ENCODE measurements at regions not wholly inside any gene's neighbourhood (a gene's known extent, or its start where the extent isn't known, plus 50 kb on each side); places are given as distances from the start of the nearest gene placed in this dataset.
A peak's percentile ranks its signal among the peaks of the same experiment; 100 is the strongest.

DNA sequence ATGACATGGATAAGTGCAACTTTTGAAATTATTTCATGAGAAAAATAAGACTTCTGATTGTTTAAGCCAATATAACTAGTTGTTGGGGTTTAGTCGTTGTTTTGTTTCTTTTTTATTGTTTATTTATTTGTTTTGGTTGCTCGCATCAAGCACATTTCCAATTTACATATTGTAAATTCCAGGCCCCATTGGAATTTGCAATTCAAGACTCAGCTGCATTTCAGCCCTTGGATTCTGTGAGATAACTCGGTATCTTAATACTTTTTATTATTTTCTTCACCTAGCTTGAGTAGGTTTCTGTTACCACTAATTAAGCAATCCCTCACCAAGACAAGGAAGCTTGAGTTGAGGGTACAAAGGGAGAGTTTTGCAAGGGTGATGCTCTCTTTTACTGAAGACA lies 318.3 kb upstream of the GATB start:
- peak overlapping the region in 3 of 10 donors; percentile 74 to 83 (median 79) for H3K4me3 Mint-ChIP-seq
- H3K27me3 Mint-ChIP-seq, result no peaks in the 10 kb centered on the region
- no peaks in the 10 kb centered on the region for H3K36me3 Mint-ChIP-seq
- no peak for ATAC-seq
- POLR2A ChIA-PET, result interaction anchor here (1.1 to 1.7 kb wide), 7 partner anchors 10 to 37 kb away, joined by 4 to 8 read pairs (median 6); no protein-coding TSS in a partner anchor
- H3K9me3 Mint-ChIP-seq, result no peaks in the 10 kb centered on the region
- no peak for DNase-seq
- peak overlapping the region in 9 of 10 donors; percentile 86 to 95 (median 91) for H3K27ac Mint-ChIP-seq
- H3K4me1 Mint-ChIP-seq, result peaks cover 36 to 94% (median 75%) of the 10 kb centered on the region in 4 donors

DNA sequence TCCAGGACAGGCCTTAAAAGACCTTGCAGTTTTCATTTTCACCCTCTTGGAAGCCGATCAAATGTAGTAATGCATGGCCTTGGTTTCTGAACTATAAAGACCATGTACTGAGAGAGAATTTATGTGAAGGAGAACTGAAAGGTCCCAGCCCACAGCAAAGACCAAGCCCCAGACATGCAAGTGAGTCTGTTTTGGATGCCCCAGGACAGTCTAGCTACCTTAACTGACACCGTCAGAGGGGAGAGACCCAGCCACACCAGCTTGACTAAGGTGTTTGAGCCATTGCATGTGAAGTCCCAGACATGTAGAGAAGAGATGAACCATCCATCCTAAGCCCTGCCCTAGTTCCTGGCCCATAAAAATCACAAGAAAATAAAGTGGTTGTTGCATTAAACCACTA lies 316.8 kb upstream of the GATB start:
- peak overlapping the region in 1 of 10 donors; percentile 15 for H3K4me3 Mint-ChIP-seq
- no peak for ATAC-seq

DNA sequence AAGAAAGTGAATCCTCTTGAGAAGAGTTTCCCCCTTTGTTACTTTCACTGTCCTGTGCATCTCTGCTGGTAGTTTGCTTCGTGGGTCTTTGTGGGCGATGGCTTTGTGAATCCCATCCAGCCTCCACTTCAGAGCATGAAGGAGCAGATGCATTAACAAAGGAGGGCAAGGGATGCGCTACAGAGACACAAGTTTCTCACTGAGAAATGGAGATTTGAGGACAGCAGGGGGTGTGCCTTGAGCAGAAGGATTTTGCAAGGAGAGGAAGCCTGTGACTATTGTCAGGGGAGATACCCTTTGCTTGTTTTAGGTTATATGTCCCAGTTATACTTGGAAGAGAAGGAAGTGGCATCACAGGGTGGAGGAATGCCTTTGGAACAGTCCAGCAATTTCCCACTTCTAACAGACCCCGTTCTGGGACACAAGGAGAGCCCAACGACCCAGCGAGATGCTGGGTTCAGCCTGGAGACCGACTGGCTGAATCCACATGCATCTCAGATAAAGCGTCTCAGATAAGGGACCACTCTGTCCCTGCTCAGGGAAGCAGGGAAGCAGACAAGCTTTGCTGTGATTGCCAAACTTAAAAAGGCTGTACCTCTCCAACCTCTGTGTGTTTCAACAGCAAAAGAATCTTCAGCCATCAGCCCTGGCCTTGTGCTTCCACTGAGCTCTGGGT lies 314.6 kb upstream of the GATB start:
- POLR2A ChIA-PET, result interaction anchor here (0.6 to 0.9 kb wide), 2 partner anchors 41 to 264 kb away, joined by 3 to 4 read pairs; no protein-coding TSS in a partner anchor
- no peaks in the 10 kb centered on the region for H3K27me3 Mint-ChIP-seq
- H3K9me3 Mint-ChIP-seq, result no peaks in the 10 kb centered on the region
- no peak for ATAC-seq
- peak overlapping the region in 7 of 10 donors; percentile 31 to 78 (median 34) for H3K27ac Mint-ChIP-seq
- H3K4me3 Mint-ChIP-seq, result no peak overlapping the region
- DNase-seq, result no peak
- H3K4me1 Mint-ChIP-seq, result peaks cover 33 to 76% (median 58%) of the 10 kb centered on the region in 4 donors
- H3K36me3 Mint-ChIP-seq, result no peaks in the 10 kb centered on the region

More for the DNA sequence above, 316.8 kb upstream of the GATB start:
- DNase-seq, result no peak
- H3K4me1 Mint-ChIP-seq, result peaks cover 37 to 85% (median 75%) of the 10 kb centered on the region in 4 donors
- no peaks in the 10 kb centered on the region for H3K27me3 Mint-ChIP-seq
- no peaks in the 10 kb centered on the region for H3K36me3 Mint-ChIP-seq
- POLR2A ChIA-PET, result no interaction called here
- H3K9me3 Mint-ChIP-seq, result no peaks in the 10 kb centered on the region
- peak overlapping the region in 2 of 10 donors; percentile 9 to 15 for H3K27ac Mint-ChIP-seq

DNA sequence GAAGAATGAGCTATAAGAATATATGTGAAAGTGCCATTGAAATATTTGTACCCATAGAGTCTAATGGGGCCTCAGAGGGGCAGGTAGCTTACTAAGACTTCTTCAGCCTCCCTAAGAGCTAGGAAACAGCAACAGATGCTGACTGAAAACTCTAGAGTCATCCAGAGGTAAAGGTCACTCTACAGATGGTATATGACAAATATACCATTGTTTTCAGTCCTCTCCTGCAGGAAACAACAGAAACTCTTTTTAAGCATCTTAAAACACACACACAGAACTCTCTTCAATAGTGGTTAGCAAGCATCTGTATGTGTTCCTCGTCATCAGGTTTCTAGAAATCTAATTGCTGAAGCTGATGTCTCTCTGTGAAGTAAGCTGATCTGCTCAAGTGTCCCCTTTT lies 313.8 kb upstream of the GATB start:
- no peak for ATAC-seq
- Mint-ChIP-seq H3K27ac (peak overlapping the region in 3 of 10 donors; percentile 34 to 71 (median 47)), H3K4me1 (peaks cover 26 to 74% (median 52%) of the 10 kb centered on the region in 4 donors), H3K9me3 (no peaks in the 10 kb centered on the region), H3K27me3 (no peaks in the 10 kb centered on the region), H3K36me3 (no peaks in the 10 kb centered on the region), H3K4me3 (no peak overlapping the region)
- POLR2A ChIA-PET, result interaction anchor here (0.8 to 0.9 kb wide), 2 partner anchors 10 to 40 kb away, joined by 3 to 4 read pairs; no protein-coding TSS in a partner anchor
- DNase-seq, result no peak

DNA sequence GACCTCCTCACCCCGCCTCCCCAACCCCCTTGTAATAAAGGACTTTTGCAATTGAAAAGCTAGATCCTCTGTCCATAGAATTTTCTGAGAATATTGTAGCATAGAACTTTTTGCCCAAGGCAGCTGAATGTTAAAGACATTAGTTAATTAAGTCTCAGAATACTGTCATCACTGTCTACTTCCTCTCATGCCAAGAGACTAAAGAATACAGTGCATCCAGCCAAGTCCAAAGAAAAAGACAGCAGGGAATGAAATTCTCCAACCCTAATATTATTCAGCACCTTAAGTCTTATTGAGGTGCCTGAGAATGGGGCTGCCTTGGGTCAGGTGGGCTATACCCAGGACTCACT lies 313.3 kb upstream of the GATB start:
- no peak for DNase-seq
- peak overlapping the region in 2 of 10 donors; percentile 2 to 27 for H3K27ac Mint-ChIP-seq
- ATAC-seq, result no peak
- H3K4me3 Mint-ChIP-seq, result no peak overlapping the region
- H3K9me3 Mint-ChIP-seq, result no peaks in the 10 kb centered on the region
- H3K4me1 Mint-ChIP-seq, result peaks cover 26 to 72% (median 48%) of the 10 kb centered on the region in 4 donors
- no peaks in the 10 kb centered on the region for H3K27me3 Mint-ChIP-seq
- POLR2A ChIA-PET, result interaction anchor here (0.8 kb wide), 1 partner anchor 11 kb away, joined by 3 read pairs; no protein-coding TSS in a partner anchor
- no peaks in the 10 kb centered on the region for H3K36me3 Mint-ChIP-seq

DNA sequence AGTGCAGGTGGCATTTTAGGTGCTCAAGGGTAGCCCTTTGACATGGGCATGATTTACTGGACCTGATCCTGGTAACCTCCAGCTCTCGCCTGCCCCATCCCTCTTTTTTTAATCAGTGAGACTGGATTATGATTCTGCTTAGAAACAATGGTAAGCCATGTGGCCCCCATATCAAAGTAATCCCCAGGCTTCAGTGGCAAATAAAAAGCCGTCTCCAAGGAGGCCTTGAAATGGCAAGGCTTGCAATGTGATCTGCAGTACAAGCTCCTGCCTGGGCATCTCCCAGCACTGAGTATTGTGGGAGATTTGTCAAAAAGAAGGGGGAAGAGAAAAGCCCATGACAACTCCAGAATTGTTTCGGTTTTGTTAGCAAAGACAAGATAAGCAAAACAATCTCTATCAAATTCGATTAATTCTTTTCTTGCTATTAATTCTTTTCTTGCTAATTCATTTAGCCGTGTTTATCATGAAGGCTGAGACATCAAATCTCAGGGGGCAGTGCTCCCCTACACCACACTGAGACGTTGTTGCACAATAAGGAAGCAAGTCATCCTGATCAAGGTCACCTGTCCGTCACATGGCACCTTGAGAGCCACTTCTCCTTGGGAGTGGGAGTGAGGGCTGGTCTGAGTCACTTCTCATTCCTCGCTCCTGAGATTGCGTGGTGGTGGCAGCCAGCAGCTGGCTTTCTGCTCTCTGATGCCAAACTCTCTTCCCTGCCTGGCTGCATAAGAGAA lies 312.7 kb upstream of the GATB start:
- DNase-seq (no peak), ATAC-seq (no peak)
- no peak overlapping the region for H3K4me3 Mint-ChIP-seq
- H3K27me3 Mint-ChIP-seq, result no peaks in the 10 kb centered on the region
- H3K36me3 Mint-ChIP-seq, result no peaks in the 10 kb centered on the region
- no peaks in the 10 kb centered on the region for H3K9me3 Mint-ChIP-seq
- H3K27ac Mint-ChIP-seq, result peak overlapping the region in 4 of 10 donors; percentile 2 to 67 (median 30)
- H3K4me1 Mint-ChIP-seq, result peaks cover 30 to 72% (median 49%) of the 10 kb centered on the region in 4 donors
- POLR2A ChIA-PET, result interaction anchor here (0.8 kb wide), 1 partner anchor 11 kb away, joined by 3 read pairs; no protein-coding TSS in a partner anchor

DNA sequence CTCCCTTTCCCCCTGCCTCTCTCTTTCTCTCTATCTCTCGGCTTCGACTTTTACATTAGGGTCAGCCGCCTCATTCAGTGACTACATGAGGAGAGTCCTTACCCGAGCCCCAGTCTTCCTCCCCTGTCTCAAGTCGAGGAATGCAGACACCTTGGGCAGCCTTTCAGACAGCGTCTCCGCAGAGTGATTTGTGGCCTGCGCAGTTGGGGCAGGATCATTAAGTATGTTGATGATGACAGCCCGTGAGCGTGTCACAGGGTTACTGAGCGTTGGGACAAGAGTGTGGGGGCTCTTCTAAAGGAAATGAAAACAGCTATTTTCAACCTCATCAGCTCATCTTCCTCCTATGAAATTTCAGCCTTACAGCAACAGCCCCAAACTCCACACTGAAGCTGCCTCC lies 312.1 kb upstream of the GATB start:
- H3K9me3 Mint-ChIP-seq, result no peaks in the 10 kb centered on the region
- ATAC-seq (no peak), DNase-seq (no peak)
- H3K27ac Mint-ChIP-seq, result peak overlapping the region in 4 of 10 donors; percentile 34 to 66 (median 46)
- H3K36me3 Mint-ChIP-seq, result no peaks in the 10 kb centered on the region
- POLR2A ChIA-PET, result interaction anchor here (1.1 kb wide), 1 partner anchor 23 kb away, joined by 3 read pairs; no protein-coding TSS in a partner anchor
- peaks cover 32 to 72% (median 49%) of the 10 kb centered on the region in 4 donors for H3K4me1 Mint-ChIP-seq
- no peaks in the 10 kb centered on the region for H3K27me3 Mint-ChIP-seq
- H3K4me3 Mint-ChIP-seq, result no peak overlapping the region

DNA sequence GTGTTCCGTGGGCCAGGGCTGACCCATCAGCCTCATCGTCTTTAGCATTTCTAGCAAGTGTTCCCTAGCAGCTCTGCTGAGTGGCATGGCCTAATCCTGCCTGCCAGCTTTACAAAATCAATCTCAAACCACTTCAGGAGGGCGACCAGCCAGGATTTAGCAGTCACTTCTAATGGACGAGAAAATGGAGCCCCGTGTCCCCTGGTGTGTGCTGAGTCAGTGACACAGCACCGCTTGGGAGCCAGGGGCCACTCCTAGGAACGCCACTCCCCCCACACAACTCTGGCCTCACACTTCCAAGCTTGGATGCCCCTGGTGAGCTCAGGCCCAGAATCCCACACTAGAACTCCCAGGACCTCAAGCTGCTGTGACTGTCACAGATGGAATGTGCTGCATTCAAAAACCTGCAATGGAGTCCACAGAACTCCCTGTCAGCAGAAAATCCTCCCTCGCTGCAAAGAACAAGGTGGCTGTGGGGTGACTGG lies 311.2 kb upstream of the GATB start:
- Mint-ChIP-seq H3K27me3 (no peaks in the 10 kb centered on the region), H3K36me3 (peaks cover 0 to 2% (median 0%) of the 10 kb centered on the region in 3 donors), H3K27ac (peak overlapping the region in 4 of 10 donors; percentile 35 to 72 (median 68)), H3K4me1 (peaks cover 27 to 68% (median 43%) of the 10 kb centered on the region in 4 donors), H3K9me3 (peaks cover 0 to 5% (median 0%) of the 10 kb centered on the region in 9 donors), H3K4me3 (no peak overlapping the region)
- ATAC-seq (no peak), DNase-seq (no peak)
- POLR2A ChIA-PET, result interaction anchor here (1.1 to 1.5 kb wide), 2 partner anchors 9 to 24 kb away, joined by 3 read pairs; no protein-coding TSS in a partner anchor

DNA sequence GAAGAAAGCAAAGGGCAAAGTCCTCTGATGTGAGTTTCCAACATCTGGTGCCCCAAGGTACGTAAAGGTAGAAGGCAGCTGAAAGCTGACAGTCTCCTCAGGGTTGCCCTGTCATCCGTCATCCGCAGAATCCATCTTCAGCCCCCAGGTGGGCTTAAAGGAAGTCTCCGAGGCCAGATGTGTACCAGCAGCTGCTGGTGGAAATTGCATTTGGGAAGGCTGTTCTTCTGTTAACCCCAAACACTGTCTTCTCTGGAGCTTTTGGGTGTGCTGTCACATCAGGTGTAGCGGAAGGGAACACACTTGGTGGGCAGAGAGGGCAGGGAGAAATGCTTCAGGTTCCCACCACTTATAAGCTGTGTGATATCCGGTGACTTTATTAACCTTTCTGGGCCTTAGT lies 310.0 kb upstream of the GATB start:
- DNase-seq (no peak), ATAC-seq (no peak)
- Mint-ChIP-seq H3K27ac (peak overlapping the region in 4 of 10 donors; percentile 30 to 66 (median 59)), H3K36me3 (peaks cover 0 to 2% (median 0%) of the 10 kb centered on the region in 3 donors), H3K27me3 (no peaks in the 10 kb centered on the region), H3K9me3 (peaks cover 0 to 10% (median 0%) of the 10 kb centered on the region in 9 donors), H3K4me3 (no peak overlapping the region), H3K4me1 (peaks cover 28 to 71% (median 43%) of the 10 kb centered on the region in 4 donors)
- POLR2A ChIA-PET, result interaction anchor here (0.6 to 1.5 kb wide), 2 partner anchors 10 to 275 kb away, joined by 3 read pairs; no protein-coding TSS in a partner anchor

DNA sequence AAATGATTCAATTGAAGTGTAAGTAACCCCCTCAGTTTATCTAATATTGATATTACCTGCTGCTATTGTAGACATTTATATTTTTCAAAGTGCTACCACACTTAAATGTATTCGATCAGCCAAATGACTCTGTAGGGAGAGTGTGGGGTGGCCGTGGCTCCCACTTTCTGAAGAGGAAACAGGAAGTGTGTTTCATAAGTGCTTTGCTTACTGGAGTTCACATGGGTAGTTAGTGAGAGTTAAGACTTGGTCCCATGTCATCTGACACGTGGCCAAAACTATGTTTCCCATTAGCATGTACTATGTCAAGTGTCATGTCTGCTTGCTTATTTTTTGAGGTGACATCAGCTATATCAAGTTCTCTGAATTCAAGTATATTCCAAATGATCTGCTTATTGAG lies 308.1 kb upstream of the GATB start:
- no peak for ATAC-seq
- peaks cover 21 to 70% (median 38%) of the 10 kb centered on the region in 4 donors for H3K4me1 Mint-ChIP-seq

DNA sequence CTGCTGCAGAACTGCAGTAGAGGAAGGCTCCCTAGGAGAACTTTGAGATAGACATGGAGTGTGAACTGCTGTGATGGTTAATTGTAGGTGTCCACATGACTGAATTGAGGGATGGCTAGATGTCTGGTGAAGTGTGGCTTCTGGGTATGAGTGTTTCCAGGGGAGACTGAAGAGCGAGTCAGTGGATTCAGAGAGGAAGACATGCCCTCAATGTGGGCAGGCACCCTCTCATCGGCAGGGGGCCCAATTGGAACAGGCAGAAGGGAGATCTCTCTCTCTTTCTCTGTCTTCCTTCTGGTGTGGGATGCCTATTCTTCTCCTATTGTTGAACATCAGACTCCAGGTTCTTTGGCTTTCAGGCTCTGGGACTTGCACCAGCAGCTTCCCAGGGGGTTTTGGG lies 304.7 kb upstream of the GATB start:
- peak; percentile 35 to 52 for ATAC-seq
- POLR2A ChIA-PET, result interaction anchor here (1.4 kb wide), 1 partner anchor 35 kb away, joined by 7 read pairs; no protein-coding TSS in a partner anchor
- Mint-ChIP-seq H3K4me3 (no peak overlapping the region), H3K27ac (peak overlapping the region in 3 of 10 donors; percentile 2 to 39 (median 30)), H3K27me3 (no peaks in the 10 kb centered on the region), H3K4me1 (peaks cover 17 to 68% (median 36%) of the 10 kb centered on the region in 4 donors), H3K36me3 (peaks cover 0 to 2% (median 0%) of the 10 kb centered on the region in 3 donors), H3K9me3 (peaks cover 0 to 10% (median 0%) of the 10 kb centered on the region in 9 donors)
- DNase-seq, result peak in 4 of 10 donors; percentile 5 to 67 (median 21)

More for the DNA sequence above, 308.1 kb upstream of the GATB start:
- Mint-ChIP-seq H3K27ac (peak overlapping the region in 4 of 10 donors; percentile 20 to 48 (median 38)), H3K36me3 (peaks cover 0 to 2% (median 0%) of the 10 kb centered on the region in 3 donors), H3K9me3 (peaks cover 0 to 10% (median 0%) of the 10 kb centered on the region in 9 donors), H3K4me3 (peak overlapping the region in 4 of 10 donors; percentile 25 to 39 (median 34)), H3K27me3 (no peaks in the 10 kb centered on the region)
- POLR2A ChIA-PET, result no interaction called here
- no peak for DNase-seq

DNA sequence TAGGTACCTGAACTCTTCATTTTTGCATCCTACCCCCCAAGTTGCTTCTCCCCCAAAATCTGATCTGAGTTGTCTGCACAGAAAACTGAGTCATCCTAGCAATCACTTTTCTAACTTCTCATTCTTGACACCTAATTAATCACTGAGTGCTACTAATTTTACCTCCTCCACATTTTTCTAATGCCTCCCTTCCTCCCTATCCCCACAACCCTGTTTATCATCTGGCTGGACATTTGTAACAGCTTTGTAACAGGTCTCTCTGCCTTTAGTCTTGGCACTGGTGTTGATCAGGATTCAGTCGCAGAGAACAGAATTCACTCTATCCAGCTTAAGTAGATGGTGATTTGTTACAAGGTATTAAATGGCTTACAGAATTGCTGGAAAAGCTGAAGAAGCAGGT lies 303.9 kb upstream of the GATB start:
- no peak for ATAC-seq
- no peak overlapping the region for H3K4me3 Mint-ChIP-seq
- H3K4me1 Mint-ChIP-seq, result peaks cover 16 to 60% (median 33%) of the 10 kb centered on the region in 4 donors
- peak overlapping the region in 1 of 10 donors; percentile 12 for H3K27ac Mint-ChIP-seq
- peaks cover 0 to 10% (median 0%) of the 10 kb centered on the region in 9 donors for H3K9me3 Mint-ChIP-seq
- no peak for DNase-seq
- peaks cover 0 to 2% (median 0%) of the 10 kb centered on the region in 3 donors for H3K36me3 Mint-ChIP-seq
- H3K27me3 Mint-ChIP-seq, result no peaks in the 10 kb centered on the region
- POLR2A ChIA-PET, result interaction anchor here (1.4 kb wide), 1 partner anchor 35 kb away, joined by 7 read pairs; no protein-coding TSS in a partner anchor
